ENCODE measurements at regions not wholly inside any gene's neighbourhood (a gene's known extent, or its start where the extent isn't known, plus 50 kb on each side); places are given as distances from the start of the nearest gene placed in this dataset.
A peak's percentile ranks its signal among the peaks of the same experiment; 100 is the strongest.

GRCh38 chr10:78889536-78890063 lies 179.2 kb upstream of the ZMIZ1 start:
- DNase-seq (no peak), ATAC-seq (no peak)
- H3K36me3 ChIP-seq (ENCODE audit: insufficient read depth in 1 of 2, low read depth in 1 of 2): no peaks in the 10 kb centered on the region
- no peak overlapping the region for H3K4me3 ChIP-seq
- intact Hi-C loops (cut with DNase I): no loop called here
- TF ChIP-seq, protein P1, sequence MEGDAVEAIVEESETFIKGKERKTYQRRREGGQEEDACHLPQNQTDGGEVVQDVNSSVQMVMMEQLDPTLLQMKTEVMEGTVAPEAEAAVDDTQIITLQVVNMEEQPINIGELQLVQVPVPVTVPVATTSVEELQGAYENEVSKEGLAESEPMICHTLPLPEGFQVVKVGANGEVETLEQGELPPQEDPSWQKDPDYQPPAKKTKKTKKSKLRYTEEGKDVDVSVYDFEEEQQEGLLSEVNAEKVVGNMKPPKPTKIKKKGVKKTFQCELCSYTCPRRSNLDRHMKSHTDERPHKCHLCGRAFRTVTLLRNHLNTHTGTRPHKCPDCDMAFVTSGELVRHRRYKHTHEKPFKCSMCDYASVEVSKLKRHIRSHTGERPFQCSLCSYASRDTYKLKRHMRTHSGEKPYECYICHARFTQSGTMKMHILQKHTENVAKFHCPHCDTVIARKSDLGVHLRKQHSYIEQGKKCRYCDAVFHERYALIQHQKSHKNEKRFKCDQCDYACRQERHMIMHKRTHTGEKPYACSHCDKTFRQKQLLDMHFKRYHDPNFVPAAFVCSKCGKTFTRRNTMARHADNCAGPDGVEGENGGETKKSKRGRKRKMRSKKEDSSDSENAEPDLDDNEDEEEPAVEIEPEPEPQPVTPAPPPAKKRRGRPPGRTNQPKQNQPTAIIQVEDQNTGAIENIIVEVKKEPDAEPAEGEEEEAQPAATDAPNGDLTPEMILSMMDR (IDR thresholded peaks at IDR 0.05): no peak
- H3K27me3 ChIP-seq (ENCODE audit: insufficient read depth in 3 of 3, low read length in 2 of 3): no peaks in the 10 kb centered on the region
- peaks cover 13% of the 10 kb centered on the region for H3K9me3 ChIP-seq
- 72 to 73% (median 72%) methylated on average over 7 of the region's 7 CpGs for WGBS, 3 donors
- H3K4me1 ChIP-seq: no peaks in the 10 kb centered on the region
- H3K27ac ChIP-seq: no peak overlapping the region

GRCh38 chr10:78890506-78890905 lies 178.3 kb upstream of the ZMIZ1 start:
- H3K27ac ChIP-seq: no peak overlapping the region
- peak in 1 of 2 donors; percentile 10 for DNase-seq
- H3K4me1 ChIP-seq: no peaks in the 10 kb centered on the region
- 79 to 88% (median 86%) methylated on average over 3 of the region's 3 CpGs for WGBS, 3 donors
- no peaks in the 10 kb centered on the region for H3K27me3 ChIP-seq (ENCODE audit: insufficient read depth in 3 of 3, low read length in 2 of 3)
- H3K4me3 ChIP-seq: no peak overlapping the region
- intact Hi-C loops (cut with DNase I): no loop called here
- H3K36me3 ChIP-seq (ENCODE audit: insufficient read depth in 1 of 2, low read depth in 1 of 2): no peaks in the 10 kb centered on the region
- ATAC-seq: no peak
- TF ChIP-seq, protein P1 (IDR thresholded peaks at IDR 0.05): no peak
- H3K9me3 ChIP-seq: peaks cover 10% of the 10 kb centered on the region

DNA sequence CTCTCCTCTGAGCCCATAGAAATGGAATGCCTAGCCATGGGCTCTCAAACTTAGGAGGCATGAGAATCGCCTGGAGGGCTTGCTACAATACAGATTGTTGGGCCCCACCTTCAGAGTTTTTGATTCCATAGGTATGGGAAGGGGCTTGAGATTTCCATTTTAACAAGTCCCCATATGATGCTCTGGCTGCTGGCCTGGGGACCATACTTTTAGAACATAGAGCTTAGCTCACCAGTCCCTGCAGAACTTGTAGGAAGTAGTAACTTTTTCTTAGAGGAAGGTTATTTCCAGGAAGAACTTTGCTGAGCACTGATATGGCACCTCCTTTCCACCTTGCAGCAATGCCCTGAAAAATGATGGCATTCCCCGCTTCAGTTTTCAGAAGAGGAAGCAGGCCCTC lies 177.0 kb upstream of the ZMIZ1 start:
- 96 to 100% (median 98%) methylated on average over 2 of the region's 2 CpGs for WGBS, 3 donors
- H3K9me3 ChIP-seq: no peaks in the 10 kb centered on the region
- ATAC-seq (no peak), DNase-seq (no peak)
- no peaks in the 10 kb centered on the region for H3K36me3 ChIP-seq (ENCODE audit: insufficient read depth in 1 of 2, low read depth in 1 of 2)
- TF ChIP-seq, protein P1 (IDR thresholded peaks at IDR 0.05): no peak
- intact Hi-C loops (cut with DNase I): no loop called here
- no peaks in the 10 kb centered on the region for H3K27me3 ChIP-seq (ENCODE audit: insufficient read depth in 3 of 3, low read length in 2 of 3)
- H3K27ac ChIP-seq: no peak overlapping the region
- H3K4me1 ChIP-seq: peaks cover 11% of the 10 kb centered on the region
- no peak overlapping the region for H3K4me3 ChIP-seq

- no peak overlapping the region for H3K27ac ChIP-seq
- H3K36me3 ChIP-seq (ENCODE audit: insufficient read depth in 1 of 2, low read depth in 1 of 2): no peaks in the 10 kb centered on the region
- ATAC-seq: no peak
- H3K27me3 ChIP-seq (ENCODE audit: insufficient read depth in 3 of 3, low read length in 2 of 3): no peaks in the 10 kb centered on the region
- peaks cover 13% of the 10 kb centered on the region for H3K4me1 ChIP-seq
- H3K9me3 ChIP-seq: no peaks in the 10 kb centered on the region
- 80 to 82% (median 82%) methylated on average over 7 of the region's 7 CpGs for whole genome bisulfite sequencing, 3 donors
- TF ChIP-seq, protein P1 (IDR thresholded peaks at IDR 0.05): no peak
- no peak overlapping the region for H3K4me3 ChIP-seq
- intact Hi-C loops (cut with DNase I): no loop called here
- peak in 1 of 2 donors; percentile 8 for DNase-seq
These were observed 176.2 kb upstream of the ZMIZ1 start for GRCh38 chr10:78892338-78893176.
